Breast epithelium (tissue), 3 donors: ENCODE measurements at regions not wholly inside any gene's neighbourhood (a gene's known extent, or its start where the extent isn't known, plus 50 kb on each side); places are given as distances from the start of the nearest gene placed in this dataset.

ENCODE experiments used
- POLR2A ChIP-seq: fragments of 450-650 bp; IDR thresholded peaks from one replicate; pipeline ENCODE4 v1.6.1; 2016; ENCODE audit warnings: antibody characterized with exemption, mild to moderate bottlenecking, moderate library complexity
- POLR2AphosphoS5 ChIP-seq, 3 donors: sonication (generic); formaldehyde crosslinking; IDR thresholded peaks; one replicate each; pipeline ENCODE4 v1.6.1; 2017; ENCODE audit warnings: antibody characterized with exemption in 3 of 3
- TF ChIP-seq, protein P1 (sequence below), 3 donors: fragments of 450-650 bp; IDR thresholded peaks; one replicate each; pipeline ENCODE4 v1.5.1; 2016 to 2017; ENCODE audit warnings: antibody characterized with exemption in 3 of 3, mild to moderate bottlenecking in 3 of 3, moderate library complexity in 3 of 3

DNA sequence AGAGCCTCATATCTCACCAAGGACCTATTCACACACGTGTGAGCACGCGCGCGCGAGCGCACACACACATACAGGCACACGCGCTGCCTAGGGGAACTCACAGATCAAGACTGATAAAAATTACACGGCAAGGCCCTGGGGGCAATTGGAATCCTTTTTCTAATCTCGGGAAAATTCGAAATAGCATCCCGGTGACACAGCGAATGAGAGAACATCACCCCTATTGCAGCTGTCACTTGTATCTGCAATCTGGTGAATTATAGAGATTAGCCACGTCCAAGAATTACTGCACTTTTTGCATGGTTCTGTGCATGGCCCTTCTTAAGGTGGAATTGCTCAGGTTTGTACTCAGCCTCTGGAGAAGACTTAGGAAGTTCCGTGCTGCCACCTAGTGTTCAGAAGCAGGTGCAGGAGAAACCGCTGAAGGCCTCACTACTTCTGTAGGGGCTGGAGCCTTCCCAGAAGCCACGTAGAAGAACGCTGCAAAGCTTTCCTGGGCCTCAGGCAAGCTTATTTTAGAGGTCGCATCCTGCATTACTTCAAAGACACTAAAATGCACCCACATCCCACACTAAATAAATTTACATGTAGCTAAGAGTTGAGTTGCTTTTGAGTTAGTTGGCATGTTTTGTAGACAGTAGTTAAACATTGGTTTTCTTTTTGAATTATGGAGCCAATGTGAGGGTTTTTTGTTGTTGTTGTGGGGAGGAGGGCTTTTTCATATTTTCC lies 229.2 kb upstream of the CAMK1G start:
- TF ChIP-seq POLR2AphosphoS5 (IDR thresholded peaks at IDR 0.05) (no peak), POLR2A (no peak)
- TF ChIP-seq, protein P1, sequence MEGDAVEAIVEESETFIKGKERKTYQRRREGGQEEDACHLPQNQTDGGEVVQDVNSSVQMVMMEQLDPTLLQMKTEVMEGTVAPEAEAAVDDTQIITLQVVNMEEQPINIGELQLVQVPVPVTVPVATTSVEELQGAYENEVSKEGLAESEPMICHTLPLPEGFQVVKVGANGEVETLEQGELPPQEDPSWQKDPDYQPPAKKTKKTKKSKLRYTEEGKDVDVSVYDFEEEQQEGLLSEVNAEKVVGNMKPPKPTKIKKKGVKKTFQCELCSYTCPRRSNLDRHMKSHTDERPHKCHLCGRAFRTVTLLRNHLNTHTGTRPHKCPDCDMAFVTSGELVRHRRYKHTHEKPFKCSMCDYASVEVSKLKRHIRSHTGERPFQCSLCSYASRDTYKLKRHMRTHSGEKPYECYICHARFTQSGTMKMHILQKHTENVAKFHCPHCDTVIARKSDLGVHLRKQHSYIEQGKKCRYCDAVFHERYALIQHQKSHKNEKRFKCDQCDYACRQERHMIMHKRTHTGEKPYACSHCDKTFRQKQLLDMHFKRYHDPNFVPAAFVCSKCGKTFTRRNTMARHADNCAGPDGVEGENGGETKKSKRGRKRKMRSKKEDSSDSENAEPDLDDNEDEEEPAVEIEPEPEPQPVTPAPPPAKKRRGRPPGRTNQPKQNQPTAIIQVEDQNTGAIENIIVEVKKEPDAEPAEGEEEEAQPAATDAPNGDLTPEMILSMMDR (IDR thresholded peaks at IDR 0.05): peak; percentile 59 to 74 (median 68)
